WTC11 (cell line): ENCODE measurements at regions not wholly inside any gene's neighbourhood (a gene's known extent, or its start where the extent isn't known, plus 50 kb on each side); places are given as distances from the start of the nearest gene placed in this dataset.

Experiments used
- CREB1 ChIP-seq: sonication (generic); formaldehyde crosslinking; IDR thresholded peaks from 2 replicates; pipeline ENCODE4 v1.8.0; 2023; ENCODE audit warnings: mild to moderate bottlenecking, missing genetic modification reagents
- CTCF ChIP-seq: fragments of 200-600 bp; IDR thresholded peaks from 2 replicates; pipeline ENCODE4 v1.8.0; 2022; ENCODE audit warnings: antibody characterized with exemption
- FOXP1 ChIP-seq: sonication (generic); formaldehyde crosslinking; IDR thresholded peaks from 2 replicates; pipeline ENCODE4 v1.8.0; 2022; ENCODE audit warnings: missing genetic modification reagents, mild to moderate bottlenecking, moderate library complexity, borderline replicate concordance
- GTF2I ChIP-seq: fragments of 250-450 bp; sonication (Bioruptor Pico); conservative IDR thresholded peaks from 2 replicates; pipeline ENCODE4 v1.4.0; 2021; ENCODE audit warnings: mild to moderate bottlenecking
- HMGXB4 ChIP-seq: sonication (generic); formaldehyde crosslinking; IDR thresholded peaks from 2 replicates; pipeline ENCODE4 v1.8.1; 2023; ENCODE audit warnings: mild to moderate bottlenecking, moderate library complexity, missing genetic modification reagents
- MXD4 ChIP-seq: fragments of 250-450 bp; sonication (Bioruptor Pico); IDR thresholded peaks from 2 replicates; pipeline ENCODE4 v1.8.0; 2021; ENCODE audit warnings: mild to moderate bottlenecking, moderate library complexity, borderline replicate concordance
- RELA ChIP-seq: sonication (generic); formaldehyde crosslinking; IDR thresholded peaks from 2 replicates; pipeline ENCODE4 v1.8.1; 2022; ENCODE audit warnings: missing genetic modification reagents, mild to moderate bottlenecking, borderline replicate concordance
- ZNF121 ChIP-seq: sonication (generic); formaldehyde crosslinking; IDR thresholded peaks from 2 replicates; pipeline ENCODE4 v1.8.0; 2023; ENCODE audit warnings: missing genetic modification reagents
- ZNF263 ChIP-seq: sonication (generic); formaldehyde crosslinking; IDR thresholded peaks from 2 replicates; pipeline ENCODE4 v1.8.1; 2022; ENCODE audit warnings: low read depth, mild to moderate bottlenecking, moderate library complexity, missing genetic modification reagents
- TF ChIP-seq, protein P1 (sequence below): sonication (generic); formaldehyde crosslinking; IDR thresholded peaks from 2 replicates; pipeline ENCODE4 v1.8.1; 2022; ENCODE audit warnings: low read depth, mild to moderate bottlenecking, moderate library complexity, missing genetic modification reagents, borderline replicate concordance
- TF ChIP-seq, protein P2 (sequence below): sonication (generic); formaldehyde crosslinking; IDR thresholded peaks from 2 replicates; pipeline ENCODE4 v1.8.0; 2022; ENCODE audit warnings: mild to moderate bottlenecking, missing genetic modification reagents

GRCh38 chr10:129231821-129232220 lies 235.2 kb upstream of the MGMT start:
- TF ChIP-seq FOXP1 (CRISPR knock-in tag) (no peak), RELA (CRISPR knock-in tag) (no peak), CREB1 (CRISPR knock-in tag) (no peak), CTCF (no peak), GTF2I (no peak), HMGXB4 (CRISPR knock-in tag) (no peak), ZNF263 (no peak), ZNF121 (no peak), MXD4 (no peak)
- TF ChIP-seq, protein P1, sequence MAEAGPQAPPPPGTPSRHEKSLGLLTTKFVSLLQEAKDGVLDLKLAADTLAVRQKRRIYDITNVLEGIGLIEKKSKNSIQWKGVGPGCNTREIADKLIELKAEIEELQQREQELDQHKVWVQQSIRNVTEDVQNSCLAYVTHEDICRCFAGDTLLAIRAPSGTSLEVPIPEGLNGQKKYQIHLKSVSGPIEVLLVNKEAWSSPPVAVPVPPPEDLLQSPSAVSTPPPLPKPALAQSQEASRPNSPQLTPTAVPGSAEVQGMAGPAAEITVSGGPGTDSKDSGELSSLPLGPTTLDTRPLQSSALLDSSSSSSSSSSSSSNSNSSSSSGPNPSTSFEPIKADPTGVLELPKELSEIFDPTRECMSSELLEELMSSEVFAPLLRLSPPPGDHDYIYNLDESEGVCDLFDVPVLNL (CRISPR knock-in tag) = no peak
- TF ChIP-seq, protein P2, sequence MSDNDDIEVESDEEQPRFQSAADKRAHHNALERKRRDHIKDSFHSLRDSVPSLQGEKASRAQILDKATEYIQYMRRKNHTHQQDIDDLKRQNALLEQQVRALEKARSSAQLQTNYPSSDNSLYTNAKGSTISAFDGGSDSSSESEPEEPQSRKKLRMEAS (CRISPR knock-in tag) = no peak
